CD4-positive, alpha-beta T cell (primary cell): ENCODE measurements at regions not wholly inside any gene's neighbourhood (a gene's known extent, or its start where the extent isn't known, plus 50 kb on each side); places are given as distances from the start of the nearest gene placed in this dataset.

Source experiments
- ATAC-seq: fragments of 200-7000 bp; cut with Tn5 transposase; one replicate; pipeline ENCODE4 v1.10.0; 2022; ENCODE audit warnings: mild to moderate bottlenecking; ENCODE audit not compliant: poor library complexity
- CTCF ChIA-PET: fragments of 350-600 bp; sonication (Branson Sonifier 250); formaldehyde crosslinking; loops from one replicate; lab custom pipeline; 2021; ENCODE audit warnings: antibody characterized with exemption, inconsistent platforms; lab: Charles Lee
- POLR2A ChIA-PET: fragments of 350-600 bp; sonication (Branson Sonifier 250); formaldehyde crosslinking; loops from one replicate; lab custom pipeline; 2021; ENCODE audit warnings: antibody characterized with exemption, inconsistent platforms; lab: Charles Lee
- DNase-seq, 14 experiments: peaks; one replicate each; pipeline ENCODE4 v3.0.0-alpha.2; 2013 to 2020; ENCODE audit warnings: mixed read lengths in 2 of 14
- H3K27ac ChIP-seq, 2 donors: one replicate each; pipeline versions ENCODE4 v1.5.1 to v1.7.0; 2013; ENCODE audit warnings: low read length in 2 of 2, low read depth in 1 of 2, mild to moderate bottlenecking in 1 of 2
- H3K27me3 ChIP-seq, 2 experiments: 1 replicate in 1 of 2; 2 replicates in 1 of 2; pipeline versions ENCODE4 v1.6.1 to v1.7.0; 2013; ENCODE audit warnings: low read length in 2 of 2, control low read depth in 1 of 2, mild to moderate bottlenecking in 1 of 2, moderate library complexity in 1 of 2; ENCODE audit not compliant: insufficient read depth in 2 of 2, control insufficient read depth in 1 of 2
- H3K36me3 ChIP-seq: one replicate; pipeline ENCODE4 v1.6.1; 2013; ENCODE audit warnings: low read length, control low read depth; ENCODE audit not compliant: insufficient read depth
- H3K4me1 ChIP-seq: one replicate; pipeline ENCODE4 v1.6.1; 2013; ENCODE audit warnings: low read length, control low read depth; ENCODE audit not compliant: insufficient read depth
- H3K4me3 ChIP-seq: one replicate; pipeline ENCODE4 v1.5.1; 2013; ENCODE audit warnings: mild to moderate bottlenecking, low read length, moderate library complexity
- H3K9me3 ChIP-seq, 2 experiments: 1 replicate in 1 of 2; 2 replicates in 1 of 2; pipeline versions ENCODE4 v1.6.1 to v1.7.0; 2013; ENCODE audit warnings: low read length in 2 of 2, mild to moderate bottlenecking in 2 of 2, control low read depth in 1 of 2, moderate library complexity in 1 of 2; ENCODE audit not compliant: control insufficient read depth in 1 of 2, insufficient read depth in 1 of 2
- H3K27ac Mint-ChIP-seq: one replicate; pipeline ENCODE4 v1.8.0; 2020; ENCODE audit warnings: mixed read lengths
- H3K27me3 Mint-ChIP-seq: one replicate; pipeline ENCODE4 v1.8.0; 2021; ENCODE audit warnings: mixed read lengths
- H3K36me3 Mint-ChIP-seq: one replicate; pipeline ENCODE4 v1.8.0; 2021; ENCODE audit warnings: low read depth, mixed read lengths
- H3K4me1 Mint-ChIP-seq: one replicate; pipeline ENCODE4 v1.8.0; 2021; ENCODE audit warnings: low read depth, mixed read lengths
- H3K4me3 Mint-ChIP-seq: one replicate; pipeline ENCODE4 v1.8.0; 2020; ENCODE audit warnings: mild to moderate bottlenecking, mixed read lengths
- H3K9me3 Mint-ChIP-seq: one replicate; pipeline ENCODE4 v1.8.0; 2020; ENCODE audit warnings: mixed read lengths
- intact Hi-C, 2 experiments: fragments of 100-400 bp; cut with DNase I in 1 of 2; cut with micrococcal nuclease in 1 of 2; formaldehyde crosslinking; loops; one replicate each; pipeline versions ENCODE4 v1.15.1 to v1.9.0; 2023 to 2025; cut with DNase I, micrococcal nuclease
- TF ChIP-seq, protein P1 (sequence below): fragments of 200-600 bp; IDR thresholded peaks from one replicate; pipeline ENCODE4 v1.8.0; 2022; ENCODE audit warnings: antibody characterized with exemption, mild to moderate bottlenecking

DNA sequence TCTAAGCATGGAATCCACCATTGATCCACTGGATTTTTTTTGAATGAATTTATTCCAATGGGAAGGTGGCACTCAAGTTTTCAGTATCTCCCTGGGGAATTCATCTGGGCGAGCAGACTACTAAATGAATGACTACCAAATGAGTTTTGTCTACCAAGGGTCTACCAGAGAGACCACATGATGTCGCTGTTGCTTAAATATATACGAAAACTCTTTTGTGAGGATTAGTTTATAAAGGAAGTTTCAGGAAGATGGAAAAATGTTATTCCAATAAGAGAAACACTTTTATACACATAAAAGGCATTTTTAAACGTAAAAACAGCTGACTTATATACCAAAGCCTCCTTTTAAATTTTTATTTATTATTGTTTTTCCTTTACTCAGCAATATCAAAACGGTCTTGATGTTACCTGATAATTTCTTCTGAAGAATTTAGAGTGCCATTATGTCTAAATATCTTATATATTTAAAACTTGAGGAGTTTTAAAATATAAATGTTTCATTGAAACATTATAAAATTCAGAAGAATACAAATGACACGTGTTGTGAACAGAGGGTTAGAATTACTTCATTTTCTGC lies 139.7 kb downstream of the HRH4 start:
- Mint-ChIP-seq H3K9me3 (no peaks in the 10 kb centered on the region), H3K36me3 (no peaks in the 10 kb centered on the region), H3K27me3 (peaks cover 18% of the 10 kb centered on the region), H3K27ac (no peak overlapping the region), H3K4me3 (no peak overlapping the region), H3K4me1 (no peaks in the 10 kb centered on the region)
- Histone ChIP-seq H3K36me3 (no peaks in the 10 kb centered on the region), H3K9me3 (no peaks in the 10 kb centered on the region), H3K4me3 (no peak overlapping the region), H3K27ac (no peak overlapping the region), H3K27me3 (peaks cover 0 to 4% of the 10 kb centered on the region in 2 experiments), H3K4me1 (no peaks in the 10 kb centered on the region)
- intact Hi-C loops = loop anchor here (1.0 to 5.0 kb wide), 5 partner anchors 72 to 1737 kb away; no protein-coding TSS in a partner anchor
- ATAC-seq (no peak), DNase-seq (peak in 4 of 14 experiments; percentile 4 to 52 (median 36))
- TF ChIP-seq, protein P1, sequence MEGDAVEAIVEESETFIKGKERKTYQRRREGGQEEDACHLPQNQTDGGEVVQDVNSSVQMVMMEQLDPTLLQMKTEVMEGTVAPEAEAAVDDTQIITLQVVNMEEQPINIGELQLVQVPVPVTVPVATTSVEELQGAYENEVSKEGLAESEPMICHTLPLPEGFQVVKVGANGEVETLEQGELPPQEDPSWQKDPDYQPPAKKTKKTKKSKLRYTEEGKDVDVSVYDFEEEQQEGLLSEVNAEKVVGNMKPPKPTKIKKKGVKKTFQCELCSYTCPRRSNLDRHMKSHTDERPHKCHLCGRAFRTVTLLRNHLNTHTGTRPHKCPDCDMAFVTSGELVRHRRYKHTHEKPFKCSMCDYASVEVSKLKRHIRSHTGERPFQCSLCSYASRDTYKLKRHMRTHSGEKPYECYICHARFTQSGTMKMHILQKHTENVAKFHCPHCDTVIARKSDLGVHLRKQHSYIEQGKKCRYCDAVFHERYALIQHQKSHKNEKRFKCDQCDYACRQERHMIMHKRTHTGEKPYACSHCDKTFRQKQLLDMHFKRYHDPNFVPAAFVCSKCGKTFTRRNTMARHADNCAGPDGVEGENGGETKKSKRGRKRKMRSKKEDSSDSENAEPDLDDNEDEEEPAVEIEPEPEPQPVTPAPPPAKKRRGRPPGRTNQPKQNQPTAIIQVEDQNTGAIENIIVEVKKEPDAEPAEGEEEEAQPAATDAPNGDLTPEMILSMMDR = peak; percentile 50
- POLR2A ChIA-PET = no interaction called here
- CTCF ChIA-PET = interaction anchor here (1.0 kb wide), 1 partner anchor 126 kb away, joined by 3 read pairs; no protein-coding TSS in a partner anchor

DNA sequence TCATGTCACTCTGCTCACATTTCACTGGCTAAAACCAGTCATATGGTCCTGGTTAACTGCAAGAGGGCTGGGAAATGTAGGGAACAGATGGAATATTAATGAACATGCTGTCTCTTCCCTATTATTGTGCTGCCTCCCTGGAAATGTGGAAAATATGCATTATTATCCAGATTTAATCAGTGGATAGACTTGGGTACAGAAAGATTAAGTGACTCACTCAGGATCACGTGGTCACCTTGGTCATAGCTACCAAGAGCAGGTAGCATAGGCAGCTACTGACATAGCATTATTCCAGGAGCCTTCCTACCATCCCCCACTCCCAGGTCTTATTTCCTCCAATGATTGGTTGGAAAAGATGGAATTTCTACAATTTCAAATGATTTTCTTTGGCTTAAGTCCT lies 141.1 kb downstream of the HRH4 start:
- no peak overlapping the region for H3K4me3 Mint-ChIP-seq
- Histone ChIP-seq H3K27ac (no peak overlapping the region), H3K4me1 (no peaks in the 10 kb centered on the region), H3K27me3 (peaks cover 0 to 4% of the 10 kb centered on the region in 2 experiments), H3K9me3 (no peaks in the 10 kb centered on the region), H3K36me3 (no peaks in the 10 kb centered on the region), H3K4me3 (no peak overlapping the region)
- no peak for DNase-seq
- ChIA-PET CTCF (no interaction called here), POLR2A (no interaction called here)
- TF ChIP-seq, protein P1 = no peak
- no peaks in the 10 kb centered on the region for H3K36me3 Mint-ChIP-seq
- ATAC-seq = no peak
- no peaks in the 10 kb centered on the region for H3K4me1 Mint-ChIP-seq
- H3K9me3 Mint-ChIP-seq = no peaks in the 10 kb centered on the region
- H3K27ac Mint-ChIP-seq = no peak overlapping the region
- intact Hi-C loops = loop anchor here (2.0 to 5.0 kb wide), 3 partner anchors 71 to 1736 kb away; no protein-coding TSS in a partner anchor
- H3K27me3 Mint-ChIP-seq = peaks cover 18% of the 10 kb centered on the region

DNA sequence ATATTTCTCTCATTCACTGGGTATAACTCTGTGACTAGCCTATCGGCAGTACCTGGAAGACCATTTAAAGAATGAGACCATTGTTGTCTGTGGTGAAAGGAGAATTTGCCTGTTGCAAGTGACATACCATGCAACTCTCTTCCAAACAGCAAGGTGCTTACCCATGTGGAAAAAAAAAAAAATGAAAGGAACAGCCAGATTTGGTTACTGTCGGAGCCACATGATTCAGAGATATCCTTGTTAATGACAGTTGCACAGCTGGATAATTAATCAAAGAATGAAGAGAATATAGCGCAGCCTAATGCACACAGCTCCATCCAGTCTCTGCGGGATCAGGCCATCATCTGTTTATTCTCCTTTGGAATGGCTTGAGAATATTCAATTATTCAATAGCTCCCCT lies 141.8 kb downstream of the HRH4 start:
- TF ChIP-seq, protein P1 = no peak
- H3K36me3 Mint-ChIP-seq = no peaks in the 10 kb centered on the region
- ChIA-PET POLR2A (no interaction called here), CTCF (no interaction called here)
- intact Hi-C loops = loop anchor here (5.0 kb wide), 2 partner anchors 70 to 1735 kb away; no protein-coding TSS in a partner anchor
- no peak overlapping the region for H3K4me3 Mint-ChIP-seq
- peaks cover 18% of the 10 kb centered on the region for H3K27me3 Mint-ChIP-seq
- H3K36me3 ChIP-seq = no peaks in the 10 kb centered on the region
- H3K27me3 ChIP-seq = peaks cover 0 to 4% of the 10 kb centered on the region in 2 experiments
- DNase-seq (no peak), ATAC-seq (no peak)
- no peaks in the 10 kb centered on the region for H3K4me1 Mint-ChIP-seq
- H3K27ac Mint-ChIP-seq = no peak overlapping the region
- H3K9me3 Mint-ChIP-seq = no peaks in the 10 kb centered on the region
- no peak overlapping the region for H3K27ac ChIP-seq
- H3K9me3 ChIP-seq = no peaks in the 10 kb centered on the region
- no peak overlapping the region for H3K4me3 ChIP-seq
- no peaks in the 10 kb centered on the region for H3K4me1 ChIP-seq
